ENCODE measurements at regions not wholly inside any gene's neighbourhood (a gene's known extent, or its start where the extent isn't known, plus 50 kb on each side); places are given as distances from the start of the nearest gene placed in this dataset.

DNA sequence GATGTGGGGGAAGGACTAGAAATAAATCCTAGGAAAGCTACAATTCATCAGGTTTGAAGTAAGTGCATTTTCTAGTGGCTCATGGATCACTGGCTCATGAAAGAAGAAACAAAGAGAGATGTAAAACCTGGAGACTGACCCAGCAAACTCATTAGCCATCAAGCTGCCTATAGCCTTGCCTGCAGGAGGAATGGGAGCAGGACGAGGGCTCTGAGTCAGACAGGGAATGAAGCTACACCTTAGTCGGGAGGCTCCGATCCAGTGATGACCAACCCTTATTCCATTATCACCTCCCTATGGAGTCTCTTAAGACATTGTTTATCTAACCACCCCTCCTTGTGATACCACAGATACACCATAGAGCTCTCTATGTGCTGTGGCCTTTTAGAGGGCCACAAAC lies 112.5 kb upstream of the WDR11 start:
- H3K36me3 Mint-ChIP-seq (ENCODE audit: low read depth), result no peaks in the 10 kb centered on the region
- TF ChIP-seq, protein P1, sequence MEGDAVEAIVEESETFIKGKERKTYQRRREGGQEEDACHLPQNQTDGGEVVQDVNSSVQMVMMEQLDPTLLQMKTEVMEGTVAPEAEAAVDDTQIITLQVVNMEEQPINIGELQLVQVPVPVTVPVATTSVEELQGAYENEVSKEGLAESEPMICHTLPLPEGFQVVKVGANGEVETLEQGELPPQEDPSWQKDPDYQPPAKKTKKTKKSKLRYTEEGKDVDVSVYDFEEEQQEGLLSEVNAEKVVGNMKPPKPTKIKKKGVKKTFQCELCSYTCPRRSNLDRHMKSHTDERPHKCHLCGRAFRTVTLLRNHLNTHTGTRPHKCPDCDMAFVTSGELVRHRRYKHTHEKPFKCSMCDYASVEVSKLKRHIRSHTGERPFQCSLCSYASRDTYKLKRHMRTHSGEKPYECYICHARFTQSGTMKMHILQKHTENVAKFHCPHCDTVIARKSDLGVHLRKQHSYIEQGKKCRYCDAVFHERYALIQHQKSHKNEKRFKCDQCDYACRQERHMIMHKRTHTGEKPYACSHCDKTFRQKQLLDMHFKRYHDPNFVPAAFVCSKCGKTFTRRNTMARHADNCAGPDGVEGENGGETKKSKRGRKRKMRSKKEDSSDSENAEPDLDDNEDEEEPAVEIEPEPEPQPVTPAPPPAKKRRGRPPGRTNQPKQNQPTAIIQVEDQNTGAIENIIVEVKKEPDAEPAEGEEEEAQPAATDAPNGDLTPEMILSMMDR (IDR thresholded peaks at IDR 0.05), result no peak
- peaks cover 6% of the 10 kb centered on the region for H3K27me3 Mint-ChIP-seq (ENCODE audit: insufficient read depth)
- no peak overlapping the region for H3K27ac Mint-ChIP-seq
- no peaks in the 10 kb centered on the region for H3K9me3 Mint-ChIP-seq
- no peak for DNase-seq
- H3K4me3 Mint-ChIP-seq, result no peak overlapping the region
- no peaks in the 10 kb centered on the region; the same call in 1 of the 2 replicates for H3K4me1 Mint-ChIP-seq (ENCODE audit: low read depth)

DNA sequence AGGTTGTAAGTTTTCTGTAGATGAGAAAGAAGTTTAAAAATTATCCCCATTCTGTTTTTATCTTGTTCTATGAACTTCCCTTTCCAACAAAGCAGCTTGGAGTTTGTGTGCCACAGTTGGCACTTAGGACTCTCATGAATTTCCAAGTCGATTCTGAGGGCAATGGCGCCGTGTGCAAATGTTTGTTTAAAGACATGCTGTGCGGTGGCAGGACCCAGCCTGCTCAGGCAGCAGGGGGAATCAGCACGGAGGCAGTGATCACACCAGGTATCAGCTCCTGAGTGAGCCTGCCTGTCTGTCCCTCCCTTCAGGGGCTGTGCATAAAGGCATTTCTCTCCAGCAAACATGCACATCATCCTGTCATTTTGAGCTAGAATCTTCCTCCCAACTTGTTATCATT lies 109.8 kb upstream of the WDR11 start:
- no peak overlapping the region for H3K4me3 Mint-ChIP-seq
- TF ChIP-seq, protein P1 (IDR thresholded peaks at IDR 0.05), result no peak
- H3K27ac Mint-ChIP-seq, result no peak overlapping the region
- H3K36me3 Mint-ChIP-seq (ENCODE audit: low read depth), result no peaks in the 10 kb centered on the region
- DNase-seq, result no peak
- H3K4me1 Mint-ChIP-seq (ENCODE audit: low read depth), result no peaks in the 10 kb centered on the region
- no peaks in the 10 kb centered on the region for H3K9me3 Mint-ChIP-seq
- peaks cover 10% of the 10 kb centered on the region for H3K27me3 Mint-ChIP-seq (ENCODE audit: insufficient read depth)

DNA sequence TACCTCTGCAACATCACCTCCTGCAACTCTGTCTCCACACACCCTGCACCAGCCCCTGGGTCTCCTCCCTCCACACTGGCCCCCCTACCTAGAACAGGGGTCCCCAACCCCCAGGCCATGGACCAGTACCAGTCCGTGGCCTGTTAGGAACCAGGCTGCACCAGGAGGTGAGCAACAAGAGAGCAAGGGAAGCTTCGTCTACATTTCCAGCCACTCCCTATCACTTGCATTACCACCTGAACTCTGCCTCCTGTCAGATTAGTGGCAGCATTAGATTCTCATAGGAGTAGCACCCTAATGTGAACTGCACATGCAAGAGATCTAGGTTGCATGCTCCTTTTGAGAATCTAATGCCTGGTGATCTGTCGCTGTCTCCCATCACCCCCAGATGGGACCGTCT lies 108.8 kb upstream of the WDR11 start:
- DNase-seq, result no peak
- H3K4me3 Mint-ChIP-seq, result no peak overlapping the region
- H3K27me3 Mint-ChIP-seq (ENCODE audit: insufficient read depth), result peaks cover 4% of the 10 kb centered on the region
- no peaks in the 10 kb centered on the region for H3K9me3 Mint-ChIP-seq
- no peak overlapping the region for H3K27ac Mint-ChIP-seq
- TF ChIP-seq, protein P1 (IDR thresholded peaks at IDR 0.05), result no peak
- no peaks in the 10 kb centered on the region for H3K36me3 Mint-ChIP-seq (ENCODE audit: low read depth)
- no peaks in the 10 kb centered on the region for H3K4me1 Mint-ChIP-seq (ENCODE audit: low read depth)

DNA sequence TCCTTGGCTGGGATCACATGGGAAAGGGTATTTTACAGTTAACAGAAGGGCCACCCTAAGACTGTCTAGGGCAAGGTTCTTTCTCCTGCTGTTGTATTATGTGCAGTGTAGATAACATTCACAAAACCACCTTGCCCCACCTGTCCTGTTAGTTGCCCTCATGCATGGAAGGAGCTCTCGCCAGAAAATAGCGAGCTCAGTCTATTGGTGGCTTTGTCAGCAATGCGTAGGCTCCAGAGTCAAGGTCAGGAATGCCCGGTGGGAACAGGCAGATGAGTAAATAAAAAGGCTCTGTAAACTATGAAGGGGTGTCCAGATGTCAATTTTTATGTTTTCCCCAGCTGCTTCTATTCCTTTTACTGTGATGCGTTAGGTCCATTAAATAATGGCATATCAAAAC lies 107.1 kb upstream of the WDR11 start:
- Mint-ChIP-seq H3K4me3 (no peak overlapping the region), H3K27me3 (ENCODE audit: insufficient read depth) (peaks cover 3% of the 10 kb centered on the region), H3K4me1 (ENCODE audit: low read depth) (no peaks in the 10 kb centered on the region), H3K27ac (no peak overlapping the region), H3K9me3 (no peaks in the 10 kb centered on the region), H3K36me3 (ENCODE audit: low read depth) (no peaks in the 10 kb centered on the region)
- TF ChIP-seq, protein P1 (IDR thresholded peaks at IDR 0.05), result no peak
- no peak for DNase-seq

DNA sequence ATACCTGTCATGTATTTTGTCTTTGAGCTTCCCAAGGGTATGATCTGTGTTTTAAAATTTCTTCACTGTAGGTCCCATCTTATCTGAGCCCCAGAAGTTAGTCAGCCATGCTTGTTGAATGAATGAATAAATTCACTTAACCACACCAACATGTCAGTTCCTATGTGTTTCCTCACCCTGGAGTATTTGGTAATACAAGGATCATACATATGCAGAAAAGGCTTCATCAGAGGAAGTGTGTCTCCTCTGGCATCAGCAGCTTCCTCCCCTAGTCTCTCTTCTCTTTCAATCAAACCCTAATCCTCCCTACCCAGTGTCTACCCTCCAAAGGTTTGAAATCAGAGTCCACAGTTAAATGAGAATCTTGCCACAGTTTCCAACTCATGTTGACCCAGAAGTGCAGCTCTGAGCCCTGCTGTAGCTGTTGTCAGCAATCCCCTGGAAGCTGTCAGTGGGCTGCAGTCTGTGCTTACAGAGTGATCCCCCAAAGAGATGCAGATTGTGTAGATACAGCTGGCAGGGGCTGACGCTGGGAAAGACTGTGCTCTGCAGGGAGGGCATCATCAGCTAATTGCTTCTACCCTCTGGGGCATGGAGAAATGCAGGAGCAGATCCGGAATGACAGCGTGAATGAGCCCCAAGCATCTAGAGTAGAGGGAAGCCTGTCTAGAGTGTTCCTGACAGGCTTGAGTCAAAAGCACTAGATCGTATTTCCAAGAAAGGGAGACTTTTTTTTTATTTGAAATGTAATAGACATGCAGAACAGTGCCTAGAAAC lies 105.0 kb upstream of the WDR11 start:
- DNase-seq, result no peak
- TF ChIP-seq, protein P1 (IDR thresholded peaks at IDR 0.05), result no peak
- no peaks in the 10 kb centered on the region for H3K36me3 Mint-ChIP-seq (ENCODE audit: low read depth)
- no peak overlapping the region for H3K4me3 Mint-ChIP-seq
- H3K4me1 Mint-ChIP-seq (ENCODE audit: low read depth), result no peaks in the 10 kb centered on the region
- H3K9me3 Mint-ChIP-seq, result no peaks in the 10 kb centered on the region
- H3K27me3 Mint-ChIP-seq (ENCODE audit: insufficient read depth), result peaks cover 3% of the 10 kb centered on the region
- no peak overlapping the region for H3K27ac Mint-ChIP-seq

Measured in HFFc6 (cell line).